Epithelial cell of proximal tubule (primary cell): ENCODE measurements at regions not wholly inside any gene's neighbourhood (a gene's known extent, or its start where the extent isn't known, plus 50 kb on each side); places are given as distances from the start of the nearest gene placed in this dataset.
A peak's percentile ranks its signal among the peaks of the same experiment; 100 is the strongest.

Source experiments
- DNase-seq: peaks from one replicate; pipeline ENCODE4 v3.0.0-alpha.2; 2011; ENCODE audit warnings: low read depth
- H3K4me3 ChIP-seq: 2 replicates; pipeline ENCODE4 v1.5.1; 2011; ENCODE audit warnings: low read depth, mild to moderate bottlenecking, low read length
- CTCF ChIP-seq: conservative IDR thresholded peaks from 2 replicates; pipeline ENCODE4 v1.5.1; 2012; ENCODE audit warnings: low read depth, mild to moderate bottlenecking, low read length

DNA sequence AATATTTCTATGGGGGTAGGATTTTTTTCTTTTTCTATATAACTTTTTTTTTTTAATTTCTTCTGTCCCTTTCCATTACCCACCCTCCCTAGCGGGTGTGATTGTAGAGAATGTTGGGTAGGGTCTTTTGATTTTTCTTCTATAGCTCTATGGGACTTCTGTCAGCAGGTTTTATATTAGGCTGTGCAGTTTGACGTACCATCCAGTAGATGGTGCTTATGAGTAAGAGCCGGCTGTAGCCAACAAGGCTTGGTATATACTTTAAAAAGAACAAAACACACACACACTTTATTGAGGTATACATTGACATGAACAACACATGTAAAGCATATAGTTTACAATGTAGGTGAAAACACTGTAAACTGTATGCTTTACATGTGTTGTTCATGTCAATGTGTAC is 247.9 kb upstream of the POF1B start:
- H3K4me3 ChIP-seq, result no peak overlapping the region
- no peak for TF ChIP-seq CTCF
- DNase-seq, result no peak

GRCh38 chrX:85622635-85623034 is 243.2 kb upstream of the POF1B start:
- TF ChIP-seq CTCF, result no peak
- H3K4me3 ChIP-seq, result no peak overlapping the region
- DNase-seq, result no peak

DNA sequence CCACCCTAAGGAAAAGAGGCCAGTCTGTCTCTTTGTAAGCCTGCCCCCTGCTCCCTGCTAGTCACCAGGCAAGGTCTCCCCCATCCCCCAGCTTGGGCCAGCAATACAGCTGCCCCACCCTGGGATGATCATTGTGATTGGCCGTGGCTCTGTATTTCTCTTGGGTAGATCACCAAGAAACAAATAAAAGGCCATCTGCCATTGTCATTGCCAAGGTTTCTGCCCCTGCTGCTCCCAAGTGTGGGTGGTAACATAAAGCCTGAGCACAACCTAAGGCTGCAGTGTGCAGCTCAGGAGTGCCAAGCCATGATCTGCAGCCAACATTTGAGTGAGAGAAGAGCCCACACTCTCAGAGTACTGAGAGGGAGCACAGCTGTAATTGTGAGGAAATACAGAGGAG is 241.0 kb upstream of the POF1B start:
- no peak for TF ChIP-seq CTCF
- DNase-seq, result no peak
- no peak overlapping the region for H3K4me3 ChIP-seq

- TF ChIP-seq CTCF, result no peak
- DNase-seq, result no peak
- no peak overlapping the region for H3K4me3 ChIP-seq
These were observed 240.5 kb upstream of the POF1B start for GRCh38 chrX:85619962-85620361.

GRCh38 chrX:85611926-85612325 is 232.5 kb upstream of the POF1B start:
- TF ChIP-seq CTCF, result peak; percentile 37
- no peak overlapping the region for H3K4me3 ChIP-seq
- DNase-seq, result no peak

DNA sequence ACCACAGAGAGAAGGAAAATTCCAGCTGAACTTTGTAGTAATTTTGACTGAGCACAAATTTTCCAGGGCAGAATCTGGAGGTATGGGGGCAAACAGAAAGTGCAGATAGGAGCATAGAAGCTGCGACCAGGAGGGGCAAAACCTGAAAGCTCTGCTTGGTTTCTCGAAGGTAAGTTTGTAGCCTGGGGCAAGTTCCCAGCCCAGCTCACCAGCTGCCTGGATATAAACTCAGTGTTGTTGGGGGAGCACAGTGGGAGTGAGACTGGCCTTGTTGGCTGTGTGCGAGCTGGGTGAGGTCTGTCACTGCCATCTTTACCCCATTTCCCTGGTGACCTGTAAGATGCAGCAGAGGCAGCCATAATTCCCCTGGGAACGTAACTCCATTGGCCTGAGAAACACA is 213.5 kb upstream of the POF1B start:
- no peak overlapping the region for H3K4me3 ChIP-seq
- no peak for DNase-seq
- no peak for TF ChIP-seq CTCF

- no peak for DNase-seq
- H3K4me3 ChIP-seq, result no peak overlapping the region
- TF ChIP-seq CTCF, result no peak
These were observed 212.1 kb upstream of the POF1B start for GRCh38 chrX:85591536-85591935.
